ENCODE measurements at regions not wholly inside any gene's neighbourhood (a gene's known extent, or its start where the extent isn't known, plus 50 kb on each side); places are given as distances from the start of the nearest gene placed in this dataset.

DNA sequence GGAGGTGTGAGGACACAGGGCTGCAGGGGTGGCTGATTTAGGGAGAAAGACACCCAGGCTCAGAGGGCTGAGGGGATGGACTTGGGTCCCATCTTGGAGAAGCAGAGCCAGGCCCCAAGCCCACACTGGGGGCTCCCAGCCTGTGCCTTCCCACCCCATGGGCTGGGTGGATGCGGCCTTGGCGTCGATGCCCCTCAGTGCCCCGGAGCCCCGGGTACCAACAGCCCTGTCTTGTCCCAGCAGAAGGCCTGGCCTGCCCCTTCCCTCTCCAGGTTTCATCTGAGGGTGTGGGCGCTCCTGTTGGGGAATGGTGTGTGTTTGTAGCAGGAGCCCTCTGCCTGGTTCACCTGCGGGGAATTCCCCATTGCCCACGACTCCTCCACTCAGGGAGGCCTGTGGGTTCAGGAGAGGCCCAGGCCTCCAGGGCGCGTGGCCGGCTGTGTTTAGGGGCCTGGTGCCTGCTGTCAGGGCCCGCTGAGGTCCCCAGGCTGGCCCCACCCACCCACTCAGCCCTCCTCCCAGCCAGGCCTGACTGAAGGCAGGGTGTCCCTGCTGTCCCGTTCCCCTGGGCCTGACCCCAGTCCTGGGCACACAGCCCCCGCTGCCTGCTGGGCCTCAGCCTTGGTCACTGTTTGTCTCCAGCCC lies 51.1 kb upstream of the BEGAIN start:
- intact Hi-C loops (cut with DNase I; ENCODE audit: low total_unique reads) = no loop called here
- TF ChIP-seq, protein P1, sequence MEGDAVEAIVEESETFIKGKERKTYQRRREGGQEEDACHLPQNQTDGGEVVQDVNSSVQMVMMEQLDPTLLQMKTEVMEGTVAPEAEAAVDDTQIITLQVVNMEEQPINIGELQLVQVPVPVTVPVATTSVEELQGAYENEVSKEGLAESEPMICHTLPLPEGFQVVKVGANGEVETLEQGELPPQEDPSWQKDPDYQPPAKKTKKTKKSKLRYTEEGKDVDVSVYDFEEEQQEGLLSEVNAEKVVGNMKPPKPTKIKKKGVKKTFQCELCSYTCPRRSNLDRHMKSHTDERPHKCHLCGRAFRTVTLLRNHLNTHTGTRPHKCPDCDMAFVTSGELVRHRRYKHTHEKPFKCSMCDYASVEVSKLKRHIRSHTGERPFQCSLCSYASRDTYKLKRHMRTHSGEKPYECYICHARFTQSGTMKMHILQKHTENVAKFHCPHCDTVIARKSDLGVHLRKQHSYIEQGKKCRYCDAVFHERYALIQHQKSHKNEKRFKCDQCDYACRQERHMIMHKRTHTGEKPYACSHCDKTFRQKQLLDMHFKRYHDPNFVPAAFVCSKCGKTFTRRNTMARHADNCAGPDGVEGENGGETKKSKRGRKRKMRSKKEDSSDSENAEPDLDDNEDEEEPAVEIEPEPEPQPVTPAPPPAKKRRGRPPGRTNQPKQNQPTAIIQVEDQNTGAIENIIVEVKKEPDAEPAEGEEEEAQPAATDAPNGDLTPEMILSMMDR (IDR thresholded peaks at IDR 0.05) = no peak
- TF ChIP-seq POLR2A (IDR thresholded peaks at IDR 0.05) = no peak
- Histone ChIP-seq H3K27me3 (no peaks in the 10 kb centered on the region), H3K9me3 (no peaks in the 10 kb centered on the region), H3K4me1 (no peaks in the 10 kb centered on the region), H3K36me3 (no peaks in the 10 kb centered on the region), H3K27ac (no peak overlapping the region), H3K4me3 (no peak overlapping the region)
- DNase-seq = no peak

DNA sequence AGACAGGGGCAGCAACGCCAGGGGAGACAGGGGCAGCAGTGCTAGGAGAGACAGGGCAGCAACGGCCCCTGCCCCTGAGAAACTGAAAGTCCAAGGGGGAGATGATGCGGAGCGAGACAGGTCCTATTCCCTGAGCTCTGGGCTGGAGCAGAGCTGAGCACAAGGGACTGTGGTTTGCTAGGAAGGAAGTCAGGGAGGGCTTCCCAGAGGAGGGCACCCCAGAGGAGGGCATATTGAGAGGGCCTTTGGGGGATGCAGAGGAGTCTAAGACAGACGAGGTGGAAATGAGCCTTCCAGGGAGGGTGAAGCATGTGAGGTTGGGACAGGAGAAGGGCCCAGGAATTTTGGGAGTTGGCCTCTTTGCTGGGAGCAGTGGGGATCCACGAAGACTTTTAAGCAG lies 52.1 kb upstream of the BEGAIN start:
- no peak for DNase-seq
- intact Hi-C loops (cut with DNase I; ENCODE audit: low total_unique reads) = no loop called here
- H3K4me1 ChIP-seq = no peaks in the 10 kb centered on the region
- no peaks in the 10 kb centered on the region for H3K36me3 ChIP-seq
- H3K27ac ChIP-seq = no peak overlapping the region
- no peaks in the 10 kb centered on the region for H3K27me3 ChIP-seq
- TF ChIP-seq, protein P1 (IDR thresholded peaks at IDR 0.05) = no peak
- TF ChIP-seq POLR2A (IDR thresholded peaks at IDR 0.05) = no peak
- no peak overlapping the region for H3K4me3 ChIP-seq
- no peaks in the 10 kb centered on the region for H3K9me3 ChIP-seq

DNA sequence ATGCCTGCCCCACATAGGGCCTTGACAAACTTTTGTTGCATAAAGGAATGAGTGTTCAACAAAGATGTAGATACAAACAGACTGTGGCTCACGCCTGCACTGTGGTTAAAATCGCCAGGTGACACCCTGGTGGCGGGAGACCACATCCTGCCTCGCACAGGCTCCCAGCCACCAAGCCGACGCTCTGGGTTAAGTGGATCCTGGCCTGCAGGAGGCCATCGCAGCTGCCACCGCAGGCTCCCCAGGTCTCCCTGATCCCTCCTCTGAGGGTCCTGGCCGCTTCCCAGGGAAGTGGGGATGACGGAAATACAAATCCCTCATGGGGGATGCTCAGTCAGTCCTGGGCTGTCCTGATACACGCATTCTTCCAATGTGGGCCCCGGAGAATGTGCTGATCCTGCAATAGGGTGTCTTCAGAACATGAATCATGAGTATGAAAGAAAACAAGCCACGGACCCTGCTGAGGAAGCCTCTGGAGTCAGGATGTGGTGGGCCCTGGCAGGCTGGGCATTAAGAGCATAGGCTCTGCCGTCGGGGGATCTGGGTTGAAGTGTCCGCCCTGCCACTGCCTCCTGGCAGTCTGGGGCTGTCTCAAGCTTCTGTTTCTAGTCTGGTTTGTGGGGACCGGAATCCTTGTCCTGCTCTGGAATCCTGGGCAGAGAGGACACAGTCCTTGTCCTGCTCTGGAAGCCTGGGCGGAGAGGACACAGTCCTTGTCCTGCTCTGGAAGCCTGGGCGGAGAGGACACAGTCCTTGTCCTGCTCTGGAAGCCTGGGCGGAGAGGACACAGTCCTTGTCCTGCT lies 53.5 kb upstream of the BEGAIN start:
- Histone ChIP-seq H3K36me3 (no peaks in the 10 kb centered on the region), H3K4me3 (no peak overlapping the region), H3K27me3 (no peaks in the 10 kb centered on the region), H3K27ac (no peak overlapping the region), H3K9me3 (no peaks in the 10 kb centered on the region), H3K4me1 (no peaks in the 10 kb centered on the region)
- no peak for DNase-seq
- TF ChIP-seq POLR2A (IDR thresholded peaks at IDR 0.05) = no peak
- TF ChIP-seq, protein P1 (IDR thresholded peaks at IDR 0.05) = no peak
- intact Hi-C loops (cut with DNase I; ENCODE audit: low total_unique reads) = loop anchor here (10.0 kb wide), 1 partner anchor 256 kb away; no protein-coding TSS in a partner anchor

DNA sequence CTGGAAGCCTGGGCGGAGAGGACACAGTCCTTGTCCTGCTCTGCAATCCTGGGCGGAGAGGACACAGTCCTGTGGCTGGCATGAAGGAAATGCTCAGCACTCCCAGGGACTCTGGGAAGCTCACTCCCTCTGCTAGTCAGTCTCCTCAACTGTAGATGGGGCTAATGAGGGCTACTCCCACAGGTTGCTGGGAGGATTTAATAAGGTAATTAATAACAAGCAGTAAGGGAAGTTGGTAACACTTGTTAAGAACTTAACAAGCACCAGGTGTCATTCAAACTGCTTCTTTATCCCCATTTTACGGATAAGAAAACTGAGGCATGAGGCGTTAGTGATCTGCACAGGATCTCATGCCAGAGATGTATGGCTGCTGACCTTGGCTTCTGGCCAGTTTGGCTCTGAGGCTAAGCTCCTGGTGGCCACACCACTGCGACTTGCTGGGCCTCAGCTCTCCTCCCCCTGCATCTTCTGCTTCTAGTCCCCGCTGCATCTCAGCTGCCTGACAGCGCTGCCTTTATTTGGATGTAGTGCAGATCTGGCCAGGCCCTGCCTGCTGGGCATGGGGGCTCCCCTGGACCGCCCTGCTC lies 54.1 kb upstream of the BEGAIN start:
- intact Hi-C loops (cut with DNase I; ENCODE audit: low total_unique reads) = loop anchor here (10.0 kb wide), 1 partner anchor 257 kb away; no protein-coding TSS in a partner anchor
- no peak for TF ChIP-seq POLR2A (IDR thresholded peaks at IDR 0.05)
- TF ChIP-seq, protein P1 (IDR thresholded peaks at IDR 0.05) = no peak
- Histone ChIP-seq H3K4me1 (no peaks in the 10 kb centered on the region), H3K27ac (no peak overlapping the region), H3K36me3 (no peaks in the 10 kb centered on the region), H3K4me3 (no peak overlapping the region), H3K9me3 (no peaks in the 10 kb centered on the region), H3K27me3 (no peaks in the 10 kb centered on the region)
- no peak for DNase-seq

DNA sequence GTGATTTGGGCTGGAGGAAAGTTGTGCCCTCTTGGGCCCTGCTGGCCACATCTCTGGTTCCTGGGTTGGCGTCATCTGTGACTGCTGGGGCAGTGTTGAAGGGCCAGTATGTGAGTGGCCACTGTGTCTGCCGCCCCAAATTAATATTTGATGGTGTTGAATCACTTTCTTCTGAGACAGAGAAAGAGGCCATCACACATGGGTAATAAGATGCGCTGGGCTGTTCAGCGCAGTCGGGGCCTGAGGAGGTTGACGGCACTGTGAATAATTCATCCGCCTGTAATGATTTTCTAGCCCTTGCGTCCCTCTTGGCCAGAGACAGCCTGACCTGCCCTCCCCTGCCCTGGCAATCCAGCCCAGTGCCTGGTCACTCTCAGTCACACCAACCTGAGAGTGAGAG lies 56.2 kb upstream of the BEGAIN start:
- intact Hi-C loops (cut with DNase I; ENCODE audit: low total_unique reads) = loop anchor here (10.0 kb wide), 1 partner anchor 259 kb away; no protein-coding TSS in a partner anchor
- no peak overlapping the region for H3K4me3 ChIP-seq
- no peak for DNase-seq
- no peaks in the 10 kb centered on the region for H3K27me3 ChIP-seq
- no peak overlapping the region for H3K27ac ChIP-seq
- TF ChIP-seq, protein P1 (IDR thresholded peaks at IDR 0.05) = no peak
- TF ChIP-seq POLR2A (IDR thresholded peaks at IDR 0.05) = no peak
- H3K9me3 ChIP-seq = no peaks in the 10 kb centered on the region
- H3K36me3 ChIP-seq = no peaks in the 10 kb centered on the region
- no peaks in the 10 kb centered on the region for H3K4me1 ChIP-seq
